ENCODE measurements at regions not wholly inside any gene's neighbourhood (a gene's known extent, or its start where the extent isn't known, plus 50 kb on each side); places are given as distances from the start of the nearest gene placed in this dataset.
"Not testable (repeated sequence)": the region's sequence is repeated elsewhere in the genome, so short reads cannot be mapped to it uniquely, and the experiment has no call there.

DNA sequence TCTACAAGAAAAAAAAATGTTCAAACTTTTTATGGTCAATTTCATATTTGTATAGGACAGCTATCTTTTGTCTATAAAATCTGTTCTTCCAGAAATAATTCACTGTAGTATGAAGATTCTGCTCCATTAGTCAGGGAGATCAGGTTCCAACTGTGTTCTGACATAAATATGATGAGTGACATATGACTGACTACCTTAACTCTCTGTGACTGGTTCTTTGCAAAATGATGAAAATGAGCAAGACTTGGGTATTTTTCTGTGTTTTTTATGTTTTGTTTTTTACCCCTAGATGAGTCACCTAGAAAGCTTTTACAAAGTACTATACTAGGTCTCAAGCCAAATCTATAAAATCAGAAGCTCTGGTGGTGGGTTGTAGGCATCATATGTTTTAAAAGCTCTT lies 229.6 kb downstream of the MMUT start:
- no peak overlapping the region for H3K4me3 ChIP-seq (ENCODE audit: low read depth, low read length)
- H3K27ac ChIP-seq: no peak overlapping the region
- no peaks in the 10 kb centered on the region for H3K9me3 ChIP-seq (ENCODE audit: severe bottlenecking)
- no peaks in the 10 kb centered on the region for H3K27me3 ChIP-seq (ENCODE audit: insufficient read depth, low read depth, severe bottlenecking)
- no peak for DNase-seq
- H3K36me3 ChIP-seq: no peaks in the 10 kb centered on the region
- TF ChIP-seq, protein P1, sequence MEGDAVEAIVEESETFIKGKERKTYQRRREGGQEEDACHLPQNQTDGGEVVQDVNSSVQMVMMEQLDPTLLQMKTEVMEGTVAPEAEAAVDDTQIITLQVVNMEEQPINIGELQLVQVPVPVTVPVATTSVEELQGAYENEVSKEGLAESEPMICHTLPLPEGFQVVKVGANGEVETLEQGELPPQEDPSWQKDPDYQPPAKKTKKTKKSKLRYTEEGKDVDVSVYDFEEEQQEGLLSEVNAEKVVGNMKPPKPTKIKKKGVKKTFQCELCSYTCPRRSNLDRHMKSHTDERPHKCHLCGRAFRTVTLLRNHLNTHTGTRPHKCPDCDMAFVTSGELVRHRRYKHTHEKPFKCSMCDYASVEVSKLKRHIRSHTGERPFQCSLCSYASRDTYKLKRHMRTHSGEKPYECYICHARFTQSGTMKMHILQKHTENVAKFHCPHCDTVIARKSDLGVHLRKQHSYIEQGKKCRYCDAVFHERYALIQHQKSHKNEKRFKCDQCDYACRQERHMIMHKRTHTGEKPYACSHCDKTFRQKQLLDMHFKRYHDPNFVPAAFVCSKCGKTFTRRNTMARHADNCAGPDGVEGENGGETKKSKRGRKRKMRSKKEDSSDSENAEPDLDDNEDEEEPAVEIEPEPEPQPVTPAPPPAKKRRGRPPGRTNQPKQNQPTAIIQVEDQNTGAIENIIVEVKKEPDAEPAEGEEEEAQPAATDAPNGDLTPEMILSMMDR (IDR thresholded peaks at IDR 0.05; ENCODE audit: low read depth, low read length): no peak

DNA sequence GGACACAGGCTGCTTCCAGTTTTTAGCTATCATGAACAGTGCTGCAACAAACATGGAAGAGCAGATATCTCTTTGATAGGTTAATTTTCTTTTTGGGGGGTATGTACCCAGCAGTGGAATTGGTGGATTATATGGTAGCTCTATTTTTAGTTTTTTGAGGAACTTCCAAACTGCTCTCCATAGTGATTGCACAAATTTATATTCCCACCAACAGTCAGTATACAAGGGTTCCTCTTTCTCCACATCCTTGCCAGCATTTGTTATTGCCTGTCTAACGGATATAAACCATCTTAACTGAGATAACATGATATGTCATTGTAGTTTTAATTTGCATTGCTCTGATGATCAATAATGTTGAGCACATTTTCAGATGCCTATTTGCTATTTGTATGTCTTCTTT lies 237.6 kb downstream of the MMUT start:
- Histone ChIP-seq H3K27me3 (ENCODE audit: insufficient read depth, low read depth, severe bottlenecking) (no peaks in the 10 kb centered on the region), H3K4me3 (ENCODE audit: low read depth, low read length) (no peak overlapping the region), H3K36me3 (no peaks in the 10 kb centered on the region), H3K27ac (no peak overlapping the region), H3K9me3 (ENCODE audit: severe bottlenecking) (peaks cover 3% of the 10 kb centered on the region)
- DNase-seq: no peak
- TF ChIP-seq, protein P1 (IDR thresholded peaks at IDR 0.05; ENCODE audit: low read depth, low read length): no peak

DNA sequence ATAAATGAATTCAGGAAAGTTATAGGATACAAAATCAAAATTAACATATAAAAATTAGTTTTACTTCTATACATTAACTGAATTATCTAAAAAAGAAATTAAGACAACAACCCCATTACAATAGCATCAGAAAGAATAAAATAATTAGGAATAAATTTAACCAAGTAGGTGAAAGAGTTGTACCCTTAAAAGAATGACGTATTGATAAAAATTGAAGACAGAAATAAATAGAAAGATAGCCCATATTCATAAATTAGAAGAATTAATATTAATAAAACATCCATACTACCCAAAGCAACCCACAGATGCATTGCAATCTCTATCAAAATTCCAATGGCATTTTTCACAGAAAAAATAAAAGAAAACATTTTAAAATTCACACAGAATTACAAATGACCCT lies 242.8 kb downstream of the MMUT start:
- DNase-seq: no peak
- TF ChIP-seq, protein P1 (IDR thresholded peaks at IDR 0.05; ENCODE audit: low read depth, low read length): no peak
- no peak overlapping the region for H3K4me3 ChIP-seq (ENCODE audit: low read depth, low read length)
- H3K36me3 ChIP-seq: no peaks in the 10 kb centered on the region
- no peaks in the 10 kb centered on the region for H3K9me3 ChIP-seq (ENCODE audit: severe bottlenecking)
- no peak overlapping the region for H3K27ac ChIP-seq
- no peaks in the 10 kb centered on the region for H3K27me3 ChIP-seq (ENCODE audit: insufficient read depth, low read depth, severe bottlenecking)

DNA sequence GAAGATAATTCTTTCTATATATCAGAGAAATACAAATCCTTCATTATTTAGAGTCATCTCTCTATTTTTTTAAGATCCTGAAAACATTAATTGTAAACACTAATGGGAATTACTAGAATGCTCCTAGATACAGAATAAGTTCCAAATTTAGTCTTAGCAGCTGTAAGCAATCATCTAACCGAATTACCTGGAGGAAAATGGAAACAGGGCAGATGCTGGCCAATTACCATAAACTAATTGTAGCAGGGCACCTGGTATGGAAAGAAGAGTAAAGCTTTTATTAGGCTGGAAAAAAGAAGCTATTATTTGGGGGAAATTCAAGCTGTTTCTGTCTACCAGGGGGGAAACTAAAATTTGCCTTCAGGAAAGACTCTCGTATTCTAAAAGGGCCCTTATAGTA lies 257.5 kb downstream of the MMUT start:
- H3K9me3 ChIP-seq (ENCODE audit: severe bottlenecking): no peaks in the 10 kb centered on the region
- H3K27me3 ChIP-seq (ENCODE audit: insufficient read depth, low read depth, severe bottlenecking): no peaks in the 10 kb centered on the region
- DNase-seq: no peak
- TF ChIP-seq, protein P1 (IDR thresholded peaks at IDR 0.05; ENCODE audit: low read depth, low read length): no peak
- no peaks in the 10 kb centered on the region for H3K36me3 ChIP-seq
- no peak overlapping the region for H3K4me3 ChIP-seq (ENCODE audit: low read depth, low read length)
- no peak overlapping the region for H3K27ac ChIP-seq

DNA sequence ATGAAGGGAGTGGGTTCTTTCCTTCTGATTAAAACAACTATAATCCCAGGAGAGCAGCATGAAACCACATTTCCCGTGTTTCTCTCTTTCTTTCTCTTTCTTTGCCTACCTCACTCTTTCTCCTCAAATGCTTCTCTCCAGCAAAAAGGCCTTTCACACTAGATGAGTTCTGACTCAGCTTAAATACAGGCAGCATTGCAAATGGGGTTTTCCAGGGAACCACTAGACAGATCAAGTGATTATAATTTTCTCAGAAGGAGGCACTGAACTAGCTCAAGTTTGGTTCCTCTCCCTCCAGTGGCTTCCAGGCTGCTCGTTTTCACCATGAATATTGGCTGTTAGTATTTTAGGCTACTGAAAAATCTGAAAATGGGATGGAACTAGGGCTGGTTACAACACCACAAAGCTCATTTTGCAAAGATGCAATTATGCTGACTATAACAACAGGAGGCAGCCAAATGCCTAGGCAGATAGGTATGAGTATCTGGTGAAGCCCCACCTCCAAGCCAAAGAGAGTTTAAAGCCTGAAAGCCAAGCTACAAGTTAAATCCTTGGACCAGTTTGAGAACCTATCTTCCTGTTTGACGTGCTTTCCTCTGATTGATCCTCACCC lies 260.0 kb downstream of the MMUT start:
- H3K27ac ChIP-seq: no peak overlapping the region
- H3K36me3 ChIP-seq: no peaks in the 10 kb centered on the region
- DNase-seq: no peak
- H3K27me3 ChIP-seq (ENCODE audit: insufficient read depth, low read depth, severe bottlenecking): no peaks in the 10 kb centered on the region
- TF ChIP-seq, protein P1 (IDR thresholded peaks at IDR 0.05; ENCODE audit: low read depth, low read length): no peak
- H3K9me3 ChIP-seq (ENCODE audit: severe bottlenecking): no peaks in the 10 kb centered on the region
- H3K4me3 ChIP-seq (ENCODE audit: low read depth, low read length): no peak overlapping the region

DNA sequence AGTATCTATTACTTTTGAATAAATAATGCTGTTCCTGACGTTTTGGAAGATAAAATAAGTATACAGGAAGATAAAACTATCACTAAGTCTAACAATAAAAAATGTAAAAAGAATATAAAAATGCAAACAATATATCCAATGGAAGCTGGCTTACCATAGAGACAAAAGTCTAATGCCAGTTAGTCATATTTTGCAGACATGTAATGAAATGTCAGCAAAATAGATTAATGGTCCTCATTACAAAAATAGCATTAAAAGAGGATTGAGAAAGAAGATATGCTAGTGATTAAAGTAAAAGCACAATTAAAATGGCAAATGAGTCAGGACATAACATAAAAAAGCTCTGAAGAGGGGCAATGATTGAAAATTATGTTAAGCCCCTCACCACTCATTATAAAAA lies 265.0 kb downstream of the MMUT start:
- TF ChIP-seq, protein P1 (IDR thresholded peaks at IDR 0.05; ENCODE audit: low read depth, low read length): no peak

DNA sequence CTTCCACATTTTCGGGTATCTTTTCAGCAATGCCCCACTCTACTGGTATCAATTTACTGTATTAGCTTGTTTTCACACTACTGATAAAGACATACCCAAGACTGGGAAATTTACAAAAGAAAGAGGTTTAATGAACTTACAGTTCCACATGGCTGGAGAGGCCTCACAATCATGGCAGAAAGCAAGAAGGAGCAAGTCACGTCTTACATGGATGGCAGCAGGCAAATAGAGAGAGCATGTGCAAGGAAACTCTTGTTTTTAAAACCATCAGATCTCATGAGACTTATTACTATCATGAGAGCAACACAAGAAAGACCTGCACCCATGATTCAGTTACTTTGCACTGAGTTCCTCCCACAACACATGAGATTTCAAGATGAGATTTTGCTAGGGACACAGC lies 300.7 kb downstream of the MMUT start:
- H3K4me3 ChIP-seq (ENCODE audit: low read depth, low read length); H3K9me3 ChIP-seq (ENCODE audit: severe bottlenecking); H3K27ac ChIP-seq; H3K27me3 ChIP-seq (ENCODE audit: insufficient read depth, low read depth, severe bottlenecking); H3K36me3 ChIP-seq; DNase-seq: not testable (repeated sequence)

More for the DNA sequence above, 265.0 kb downstream of the MMUT start:
- Histone ChIP-seq H3K9me3 (ENCODE audit: severe bottlenecking) (no peaks in the 10 kb centered on the region), H3K27me3 (ENCODE audit: insufficient read depth, low read depth, severe bottlenecking) (no peaks in the 10 kb centered on the region), H3K4me3 (ENCODE audit: low read depth, low read length) (no peak overlapping the region), H3K36me3 (no peaks in the 10 kb centered on the region), H3K27ac (no peak overlapping the region)
- no peak for DNase-seq

All from WERI-Rb-1 (cell line).